NCI-H526 (cell line): ENCODE measurements at regions not wholly inside any gene's neighbourhood (a gene's known extent, or its start where the extent isn't known, plus 50 kb on each side); places are given as distances from the start of the nearest gene placed in this dataset.
"Not testable (repeated sequence)": the region's sequence is repeated elsewhere in the genome, so short reads cannot be mapped to it uniquely, and the experiment has no call there.

ENCODE experiments used
- DNase-seq, 2 experiments: peaks; one replicate each; lab custom pipeline; 2025; lab: John Stamatoyannopoulos, UW

- DNase-seq: no peak
Measured at GRCh38 chr10:35854661-35855060, 212.6 kb upstream of the FZD8 start.

- no peak for DNase-seq
Measured at GRCh38 chr10:35852721-35853120, 210.6 kb upstream of the FZD8 start.

- no peak for DNase-seq
Measured at GRCh38 chr10:35848412-35848811, 206.3 kb upstream of the FZD8 start.

DNA sequence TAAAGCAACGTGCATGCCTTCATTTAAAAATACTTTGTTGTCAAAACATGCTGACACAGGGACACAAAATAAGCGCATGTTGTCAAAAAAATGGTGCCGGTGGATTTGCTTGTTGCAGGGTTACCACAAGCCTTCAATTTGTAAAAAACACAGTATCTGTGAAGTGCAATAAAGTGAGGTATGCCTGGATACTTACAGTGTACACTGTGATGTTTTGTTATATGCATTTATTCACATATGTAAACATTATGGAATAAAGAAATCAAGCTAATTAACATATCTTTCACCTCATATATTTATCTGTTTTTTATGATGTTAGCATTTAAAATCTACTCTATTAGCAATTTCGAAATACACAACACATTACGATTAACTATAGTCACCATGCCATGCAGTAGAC is 202.6 kb upstream of the FZD8 start:
- DNase-seq: no peak

DNA sequence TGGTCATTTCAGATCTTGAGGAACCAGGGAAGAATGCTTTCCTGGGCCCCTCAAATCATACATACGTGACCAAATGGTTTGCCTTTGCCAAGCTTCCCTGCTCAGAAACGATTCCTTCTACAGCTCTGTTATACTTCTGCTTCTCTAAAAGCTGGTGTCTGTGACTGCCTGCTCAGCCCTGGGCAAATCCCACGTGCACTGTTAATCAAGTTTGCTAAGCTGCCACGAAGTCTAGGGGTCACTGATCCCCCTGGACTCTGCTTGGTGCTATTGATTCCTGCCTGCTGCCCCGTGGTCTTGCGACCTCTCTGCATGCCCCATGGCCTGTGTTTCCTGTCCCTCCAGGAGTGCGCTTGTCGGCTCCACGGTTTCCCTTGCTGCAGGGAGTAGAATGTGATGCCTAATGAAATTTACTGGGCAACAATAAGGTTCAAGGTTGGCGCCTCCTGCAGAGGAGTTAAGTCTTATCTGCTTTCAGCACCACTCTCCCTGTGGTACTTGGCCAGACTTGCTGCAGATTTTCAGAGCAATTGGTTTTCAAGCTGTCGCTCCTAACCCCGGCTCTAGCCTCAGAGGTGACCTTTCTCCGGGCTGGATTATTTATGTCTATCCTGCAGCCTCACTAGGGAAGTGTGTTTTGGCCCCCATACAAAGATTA is 201.6 kb upstream of the FZD8 start:
- no peak for DNase-seq

GRCh38 chr10:35838054-35838453 is 196.0 kb upstream of the FZD8 start:
- DNase-seq: no peak

GRCh38 chr10:35835545-35835944 is 193.4 kb upstream of the FZD8 start:
- no peak for DNase-seq

DNA sequence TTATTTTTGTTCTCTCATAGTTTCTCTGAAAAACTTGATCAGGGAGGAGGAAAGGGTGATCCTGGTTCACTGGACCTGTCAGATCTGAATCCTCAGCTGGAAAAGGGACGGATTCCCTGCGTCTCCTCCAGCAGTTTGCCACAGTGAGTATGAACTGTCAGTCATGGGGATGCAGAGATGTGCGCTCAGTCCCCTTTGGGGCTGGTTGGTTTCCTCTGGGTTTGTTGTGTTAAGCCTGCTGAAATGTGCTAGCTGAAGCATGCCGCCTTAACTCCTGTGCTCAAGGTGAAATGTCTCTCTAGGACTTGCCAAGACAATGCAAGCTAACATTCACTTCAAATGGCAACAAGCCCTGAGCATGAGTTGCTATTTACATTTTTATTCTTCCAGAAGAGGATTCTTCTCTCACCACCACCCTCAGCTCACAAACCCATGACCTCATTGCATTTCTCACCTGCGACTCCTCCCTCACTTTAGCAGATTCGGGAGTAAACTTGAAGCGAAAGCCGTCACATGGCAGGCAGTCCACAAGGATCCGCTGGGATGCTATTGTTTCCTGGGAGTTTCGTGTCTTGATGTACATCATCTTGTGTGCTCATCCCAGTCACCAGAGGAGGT is 192.9 kb upstream of the FZD8 start:
- DNase-seq: no peak

DNA sequence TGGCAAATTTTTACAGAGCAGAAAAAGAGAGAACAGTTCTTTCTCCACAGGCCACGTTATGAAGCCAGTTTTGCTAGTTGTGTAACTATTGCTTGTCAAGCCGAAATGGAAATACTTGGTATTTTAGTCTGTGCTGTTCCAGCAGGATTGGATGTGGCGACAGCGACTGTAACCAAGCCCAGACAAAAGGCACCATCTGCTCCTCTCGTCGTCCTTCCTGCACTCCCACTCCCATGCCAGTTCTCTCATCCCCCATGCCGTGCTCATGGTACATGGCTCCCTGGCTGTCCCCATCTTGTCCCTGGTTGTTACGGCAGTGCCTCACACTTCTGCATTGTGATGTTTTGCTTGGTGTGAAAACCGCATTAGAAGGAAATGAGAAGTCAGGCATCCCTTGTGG is 185.7 kb upstream of the FZD8 start:
- DNase-seq: no peak

DNA sequence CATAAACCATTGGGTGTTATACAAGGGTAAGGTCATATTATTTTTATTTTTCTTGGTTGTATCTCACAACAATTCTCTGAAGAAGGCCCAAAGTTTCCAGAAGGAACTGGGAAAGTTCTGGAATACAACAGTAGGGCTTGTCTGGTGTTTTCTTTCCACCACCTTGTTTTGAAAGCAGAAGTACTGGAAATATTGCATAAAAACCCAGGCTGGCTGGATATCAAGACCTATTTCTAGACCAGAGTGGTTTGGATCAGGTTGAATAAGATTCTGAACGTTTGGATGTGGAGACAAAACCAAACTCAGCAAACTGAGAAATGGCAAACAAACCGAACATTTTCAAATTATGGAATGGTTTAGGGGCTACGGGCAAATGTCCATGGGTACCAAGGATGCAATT is 182.6 kb upstream of the FZD8 start:
- DNase-seq: no peak

DNA sequence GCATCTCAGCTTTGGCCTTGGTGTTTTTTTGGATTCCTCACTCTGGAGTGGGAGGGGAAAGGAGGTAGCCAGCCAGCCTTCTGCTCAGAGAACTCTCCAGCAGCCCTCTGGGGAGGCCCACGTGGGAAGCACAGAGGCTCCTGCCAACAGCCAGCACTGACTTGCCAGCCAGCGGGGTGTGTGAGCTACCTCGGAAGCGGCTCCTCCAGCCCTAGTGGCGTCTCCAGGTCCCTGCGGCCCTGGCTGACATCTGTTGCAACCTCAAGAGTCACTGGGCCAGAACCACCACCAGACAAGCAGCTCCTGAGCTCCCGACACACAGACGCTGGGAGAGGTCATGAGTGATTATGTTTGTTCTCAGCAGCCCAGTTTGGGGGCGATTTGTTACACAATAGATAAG is 180.2 kb upstream of the FZD8 start:
- DNase-seq: no peak

- DNase-seq: no peak
Measured at GRCh38 chr10:35821339-35821911, 179.3 kb upstream of the FZD8 start.

DNA sequence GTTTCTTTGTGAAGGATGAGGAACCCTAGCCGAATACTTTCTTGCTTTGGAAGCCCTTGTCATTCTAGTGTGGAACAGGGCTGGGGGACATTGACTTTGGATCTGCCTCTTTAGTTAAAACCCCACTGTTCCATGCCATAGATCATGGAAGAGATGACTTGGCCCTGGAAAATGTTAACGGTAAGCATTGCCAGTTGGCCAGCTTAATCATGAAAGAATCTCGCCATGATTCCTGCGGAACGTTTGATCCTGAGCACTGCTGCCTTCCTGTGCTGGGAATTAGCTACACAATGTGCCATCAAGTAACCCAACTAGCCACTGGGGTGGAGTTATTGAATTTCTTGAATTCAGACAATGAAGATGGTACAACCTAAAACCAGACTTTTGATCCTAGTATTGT is 177.6 kb upstream of the FZD8 start:
- DNase-seq: no peak

DNA sequence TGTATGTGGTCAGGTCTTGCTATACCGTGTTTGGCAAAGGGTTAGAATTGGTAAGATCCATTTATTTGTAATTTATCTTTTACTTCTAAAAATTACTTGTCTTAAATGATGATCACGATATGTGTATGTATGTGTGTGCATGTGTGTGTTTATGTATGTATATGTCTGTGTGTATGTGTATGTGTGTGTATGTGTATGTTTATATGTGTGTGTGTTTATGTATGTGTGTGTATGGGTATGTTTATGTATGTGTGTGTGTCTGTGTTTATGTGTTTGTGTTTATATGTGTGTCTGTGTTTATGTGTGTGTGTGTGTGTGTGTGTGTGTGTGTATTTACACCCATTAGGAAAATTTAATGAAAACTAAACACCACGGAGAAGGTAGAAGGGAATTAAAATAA is 176.9 kb upstream of the FZD8 start:
- no peak for DNase-seq

- not testable (repeated sequence) for DNase-seq
Measured at GRCh38 chr10:35817109-35817508, 175.0 kb upstream of the FZD8 start.

DNA sequence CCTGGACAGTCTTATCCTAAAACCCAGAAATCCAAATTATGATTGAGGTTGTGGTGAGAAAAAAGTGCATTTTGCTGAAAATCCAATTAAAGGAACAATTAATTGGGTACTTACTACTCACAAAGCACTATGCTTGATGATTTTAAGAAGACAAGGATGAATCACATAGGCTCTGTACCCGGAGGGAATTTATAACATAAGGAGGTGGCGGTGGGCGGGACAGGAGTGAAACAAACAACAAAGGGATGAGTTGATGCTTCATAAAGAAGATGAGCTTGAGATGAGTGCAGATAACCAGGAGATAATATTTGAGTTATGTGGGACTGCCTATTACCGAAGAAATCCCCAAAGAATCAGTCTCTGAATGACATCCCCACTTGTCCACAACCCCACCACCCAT is 171.1 kb upstream of the FZD8 start:
- no peak for DNase-seq

- no peak for DNase-seq
Measured at GRCh38 chr10:35808344-35808743, 166.2 kb upstream of the FZD8 start.

DNA sequence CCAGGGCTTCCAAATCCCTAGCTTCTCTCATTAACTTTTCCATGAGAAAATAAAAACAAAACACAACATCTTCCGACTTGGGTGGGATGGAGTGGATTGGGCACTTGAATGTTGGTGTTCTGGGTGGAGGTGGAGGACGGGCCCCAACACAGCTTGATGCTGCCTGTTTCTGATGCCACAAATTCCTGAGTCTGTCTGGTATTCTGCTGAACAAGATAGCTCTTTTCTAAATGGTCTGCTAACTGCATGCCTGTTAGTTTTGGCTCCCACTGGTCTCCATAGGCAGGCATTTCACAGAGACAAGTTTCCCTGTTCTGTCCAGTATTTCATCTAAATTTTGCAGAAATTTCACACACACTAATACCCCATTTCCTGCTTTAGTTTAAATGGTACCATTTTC is 160.9 kb upstream of the FZD8 start:
- no peak for DNase-seq

DNA sequence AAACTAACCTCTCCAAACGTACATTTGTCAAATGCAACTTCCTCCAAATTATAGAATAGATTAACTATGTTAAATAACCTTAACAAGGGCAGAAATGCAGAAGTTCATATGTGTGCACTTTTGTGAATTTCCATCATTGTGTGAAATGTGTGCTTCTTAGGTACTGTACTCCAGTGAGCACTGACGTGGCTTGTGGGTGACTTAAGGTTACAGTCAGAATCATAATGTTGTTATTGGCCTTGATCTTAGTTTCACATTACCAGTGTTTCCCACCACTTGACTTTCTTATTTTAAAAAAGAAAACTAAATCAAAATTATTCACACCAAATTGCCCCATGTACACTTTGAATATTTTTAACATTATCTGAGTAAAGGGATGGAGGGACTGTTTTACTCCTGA is 155.1 kb upstream of the FZD8 start:
- DNase-seq: no peak

DNA sequence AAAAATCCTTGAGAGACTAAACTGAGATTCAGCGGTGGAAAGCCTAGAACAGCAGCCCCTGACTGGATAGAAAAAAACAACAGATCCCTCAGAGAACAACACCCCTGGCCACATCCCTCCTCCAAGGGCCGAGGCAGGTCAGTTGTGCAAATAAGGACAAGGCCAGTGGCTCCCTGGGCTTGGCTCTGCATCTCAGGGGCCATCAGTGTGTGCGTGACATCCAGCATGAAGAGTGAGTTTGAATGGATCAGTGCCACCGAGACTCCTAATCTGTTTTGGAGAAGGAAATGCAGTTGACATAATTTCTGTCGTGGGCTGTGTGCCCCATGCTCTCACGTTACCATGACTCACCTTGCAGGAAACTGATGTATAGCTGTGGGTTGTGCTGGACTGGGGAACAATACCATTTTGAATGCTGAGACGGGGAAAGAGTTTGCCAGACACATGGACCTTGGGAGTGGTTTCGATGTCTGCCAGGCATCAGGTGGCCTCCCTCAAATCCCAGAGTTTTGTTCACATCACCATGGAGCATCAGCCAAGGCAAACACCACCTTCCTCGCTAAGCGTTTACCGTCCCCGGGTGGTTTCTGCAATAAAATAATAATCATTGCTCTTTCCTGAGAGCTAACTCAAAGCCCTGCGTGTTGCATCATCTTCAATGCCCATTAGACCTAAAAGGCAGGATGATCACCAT is 153.2 kb upstream of the FZD8 start:
- DNase-seq: no peak

GRCh38 chr10:35794703-35795102 is 152.6 kb upstream of the FZD8 start:
- DNase-seq: no peak

GRCh38 chr10:35792291-35792690 is 150.2 kb upstream of the FZD8 start:
- DNase-seq: no peak

GRCh38 chr10:35789996-35790395 is 147.9 kb upstream of the FZD8 start:
- DNase-seq: no peak
